Right cardiac atrium (tissue), 5 donors: ENCODE measurements at regions not wholly inside any gene's neighbourhood (a gene's known extent, or its start where the extent isn't known, plus 50 kb on each side); places are given as distances from the start of the nearest gene placed in this dataset.

Experiments used
- ATAC-seq, 2 donors: fragments of 200-7000 bp; cut with Tn5 transposase; one replicate each; pipeline versions ENCODE4 v1.8.0 to v1.9.1; 2020; ENCODE audit warnings: moderate library complexity in 2 of 2, mild to moderate bottlenecking in 1 of 2
- DNase-seq, 3 donors: peaks; one replicate each; pipeline ENCODE4 v3.0.0-alpha.2; 2020
- H3K27ac ChIP-seq: one replicate; pipeline ENCODE4 v1.5.1; 2013; ENCODE audit warnings: mild to moderate bottlenecking, low read length, control low read depth, moderate library complexity
- H3K27me3 ChIP-seq: one replicate; pipeline ENCODE4 v1.6.1; 2013; ENCODE audit not compliant: control insufficient read depth, insufficient read depth
- H3K4me1 ChIP-seq: one replicate; pipeline ENCODE4 v1.6.1; 2013; ENCODE audit warnings: low read length; ENCODE audit not compliant: control insufficient read depth, insufficient read depth
- H3K4me3 ChIP-seq: one replicate; pipeline ENCODE4 v1.5.1; 2013; ENCODE audit warnings: low read length, control low read depth
- H3K9me3 ChIP-seq: one replicate; pipeline ENCODE4 v1.6.1; 2013; ENCODE audit warnings: low read length; ENCODE audit not compliant: control insufficient read depth
- WGBS: extraction: QIAGEN DNeasy Blood & Tissue Kit; methylation state at CpG from one replicate; pipeline ENCODE4 v1.1.7; 2013; 5-methylcytosine and 5-hydroxymethylcytosine counted together
- intact Hi-C, 4 donors: fragments of 100-400 bp; cut with DNase I; formaldehyde crosslinking; loops; one replicate each; pipeline versions ENCODE4 v1.11.0 to v1.14.0; 2022 to 2023
- donor health status: healthy with polysubstance abuse.
- donor health status: DM: no; HTN: yes; CAD: no.
- donor health status: DM: no; HTN: no; CAD: no.
- donor health status: DM: no; HTN: yes; CAD: no; lungs with severe emphysema.
- donor health status: DM: yes; HTN: yes; CAD: no.

DNA sequence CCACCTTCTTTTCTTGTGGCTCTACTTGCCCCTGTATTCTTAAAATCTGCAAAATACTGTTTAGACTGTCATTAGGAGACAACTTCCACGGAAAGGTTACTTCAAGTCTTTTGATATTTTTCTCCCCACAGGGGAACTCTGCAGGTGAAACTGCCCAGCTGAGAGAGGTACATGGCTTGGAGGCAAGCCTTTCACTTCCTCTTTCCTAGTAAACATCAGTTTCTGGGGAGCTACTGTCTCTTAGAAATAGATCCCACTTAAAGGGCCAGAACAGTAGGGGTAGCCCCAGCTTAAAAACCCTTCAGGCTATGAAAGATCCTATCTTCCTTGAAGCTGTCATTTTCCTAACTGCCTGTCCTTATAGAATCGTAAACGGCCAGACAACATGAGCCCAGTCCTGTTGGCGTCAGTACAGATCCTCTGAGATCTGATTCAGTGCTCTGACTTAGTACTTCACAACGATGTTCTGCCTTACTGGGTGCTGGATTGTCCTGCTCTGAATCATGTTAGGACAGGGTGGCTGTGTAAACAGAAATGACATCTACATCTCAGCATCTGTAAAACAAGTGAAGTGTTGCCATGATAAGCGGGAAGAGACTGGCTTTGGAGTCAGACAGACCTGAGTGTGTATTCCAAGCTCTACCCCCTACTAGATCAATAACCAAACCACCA, 102.1 kb downstream of the ITIH6 start:
- Histone ChIP-seq H3K4me1 (no peaks in the 10 kb centered on the region), H3K4me3 (no peak overlapping the region), H3K27me3 (no peaks in the 10 kb centered on the region), H3K9me3 (no peaks in the 10 kb centered on the region), H3K27ac (no peak overlapping the region)
- DNase-seq (no peak), ATAC-seq (no peak)
- intact Hi-C loops = no loop called here
- WGBS = 49% methylated on average over 6 of the region's 6 CpGs
